Psoas muscle (tissue), 7 donors: ENCODE measurements at regions not wholly inside any gene's neighbourhood (a gene's known extent, or its start where the extent isn't known, plus 50 kb on each side); places are given as distances from the start of the nearest gene placed in this dataset.

Experiments used
- ATAC-seq, 4 donors: fragments of 200-7000 bp; cut with Tn5 transposase; one replicate each; pipeline ENCODE4 v1.9.1; 2020; ENCODE audit warnings: moderate library complexity in 3 of 4, mild to moderate bottlenecking in 2 of 4
- DNase-seq, 2 donors: peaks; one replicate each; pipeline ENCODE4 v3.0.0-alpha.2; 2020
- H3K27ac ChIP-seq: fragments of 200-600 bp; one replicate; pipeline ENCODE4 v1.8.0; 2022
- H3K27me3 ChIP-seq, 3 donors: fragments of 200-600 bp in 1 of 3; one replicate each; pipeline versions ENCODE4 v1.6.1 to v1.8.0; 2013 to 2022; ENCODE audit warnings: low read length in 2 of 3, mild to moderate bottlenecking in 2 of 3, moderate library complexity in 1 of 3; ENCODE audit not compliant: insufficient read depth in 3 of 3
- H3K36me3 ChIP-seq, 2 donors: fragments of 200-600 bp in 1 of 2; one replicate each; pipeline versions ENCODE4 v1.6.1 to v1.8.0; 2013 to 2022; ENCODE audit warnings: low read depth in 1 of 2, mild to moderate bottlenecking in 1 of 2, moderate library complexity in 1 of 2; ENCODE audit not compliant: insufficient read depth in 1 of 2
- H3K4me1 ChIP-seq: fragments of 200-600 bp; one replicate; pipeline ENCODE4 v1.8.0; 2022
- H3K4me3 ChIP-seq: fragments of 200-600 bp; one replicate; pipeline ENCODE4 v1.8.0; 2022; ENCODE audit warnings: mild to moderate bottlenecking
- H3K9me3 ChIP-seq: fragments of 200-600 bp; one replicate; pipeline ENCODE4 v1.8.0; 2022
- CTCF ChIP-seq: fragments of 200-600 bp; IDR thresholded peaks from one replicate; pipeline ENCODE4 v1.8.0; 2022; ENCODE audit warnings: antibody characterized with exemption
- WGBS, 3 donors: extraction: QIAGEN DNeasy Blood & Tissue Kit; methylation state at CpG; one replicate each; pipeline versions ENCODE4 v1.1.6 to v1.1.7; 2013; 5-methylcytosine and 5-hydroxymethylcytosine counted together
- intact Hi-C, 2 donors: fragments of 100-400 bp; cut with DNase I; formaldehyde crosslinking; loops; one replicate each; pipeline versions ENCODE4 v1.11.0 to v1.14.2; 2022
- donor health status: healthy with polysubstance abuse.
- donor health status: DM: no; HTN: no; CAD: no; lungs with moderate emphysema.
- donor health status: Bipolar disorder and iron deficiency.
- donor health status: healthy.
- donor health status: DM: yes; HTN: yes; CAD: no.
- donor health status: DM: no; HTN: no; CAD: no.
- donor health status: DM: yes; HTN: yes; CAD: no.

DNA sequence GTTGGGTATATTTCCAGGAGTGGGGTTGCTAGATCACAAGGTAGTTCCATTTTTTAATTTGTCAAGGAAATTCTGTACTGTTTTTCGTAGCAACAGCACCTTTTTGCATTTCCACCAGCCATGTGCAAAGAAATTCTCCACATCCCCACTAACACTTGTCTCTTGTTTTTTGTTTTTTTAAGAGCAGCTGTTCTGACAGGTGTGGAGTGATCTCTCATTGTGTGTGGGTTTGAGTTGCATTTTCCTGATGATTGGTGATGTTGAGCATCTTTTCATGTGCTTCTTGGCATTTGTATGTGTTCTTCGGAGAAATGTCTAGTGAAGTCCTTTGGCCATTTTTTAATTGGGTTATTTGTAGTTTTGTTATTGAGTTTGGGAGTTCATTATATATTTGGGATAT, 80.3 kb upstream of the PUDP start:
- ATAC-seq (no peak), DNase-seq (no peak)
- H3K27me3 ChIP-seq: no peaks in the 10 kb centered on the region
- H3K9me3 ChIP-seq: no peaks in the 10 kb centered on the region
- no peaks in the 10 kb centered on the region for H3K4me1 ChIP-seq
- no peak overlapping the region for H3K4me3 ChIP-seq
- WGBS, 3 donors: 33 to 77% (median 55%) methylated on average over 2 of the region's 2 CpGs
- TF ChIP-seq CTCF: no peak
- no peaks in the 10 kb centered on the region for H3K36me3 ChIP-seq
- intact Hi-C loops: no loop called here
- no peak overlapping the region for H3K27ac ChIP-seq

DNA sequence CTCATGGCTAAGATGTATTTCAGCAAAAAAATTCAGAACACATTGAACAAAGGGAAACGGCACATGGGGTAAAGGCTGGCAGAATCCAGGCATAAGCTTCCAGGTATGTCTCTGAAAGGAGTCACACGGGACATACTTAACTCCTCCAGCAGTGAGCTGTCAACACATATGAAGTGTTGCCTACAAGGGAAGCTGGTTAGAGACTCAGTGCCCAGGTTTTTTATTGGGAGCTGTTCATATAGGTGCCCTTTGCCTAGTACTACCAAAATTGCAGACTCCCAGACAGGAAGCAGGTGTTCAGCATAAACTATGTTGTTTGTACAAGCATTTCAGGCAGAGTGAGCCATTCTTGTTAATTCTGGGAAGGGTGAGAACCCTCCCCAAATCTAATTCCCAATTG, 77.4 kb upstream of the PUDP start:
- DNase-seq (no peak), ATAC-seq (peak in 1 of 4 donors; percentile 54)
- no peaks in the 10 kb centered on the region for H3K9me3 ChIP-seq
- H3K27me3 ChIP-seq: no peaks in the 10 kb centered on the region
- no peaks in the 10 kb centered on the region for H3K4me1 ChIP-seq
- WGBS, 3 donors: 59 to 80% (median 67%) methylated on average over 2 of the region's 2 CpGs
- intact Hi-C loops: no loop called here
- H3K4me3 ChIP-seq: no peak overlapping the region
- no peak overlapping the region for H3K27ac ChIP-seq
- no peaks in the 10 kb centered on the region for H3K36me3 ChIP-seq
- no peak for TF ChIP-seq CTCF

DNA sequence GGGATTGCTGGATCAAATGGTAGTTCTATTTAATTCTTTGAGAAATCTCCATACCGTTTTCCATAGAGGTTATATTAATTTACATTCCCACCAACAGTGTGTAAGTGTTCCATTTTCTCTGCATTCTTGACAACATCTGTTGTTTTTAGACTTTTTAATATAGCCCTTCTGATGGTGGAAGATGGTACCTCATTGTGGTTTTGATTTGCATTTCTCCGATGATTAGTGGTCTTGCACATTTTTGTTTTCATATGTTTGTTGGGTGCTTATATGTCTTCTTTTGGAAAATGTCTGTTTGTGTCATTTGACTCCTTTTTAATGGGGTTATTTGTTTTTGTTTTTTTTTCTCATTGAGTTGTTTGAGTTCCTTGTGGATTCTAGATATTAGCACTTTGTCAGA, 75.3 kb upstream of the PUDP start:
- H3K4me1 ChIP-seq: no peaks in the 10 kb centered on the region
- no peaks in the 10 kb centered on the region for H3K36me3 ChIP-seq
- TF ChIP-seq CTCF: no peak
- H3K4me3 ChIP-seq: no peak overlapping the region
- no peaks in the 10 kb centered on the region for H3K9me3 ChIP-seq
- no peaks in the 10 kb centered on the region for H3K27me3 ChIP-seq
- H3K27ac ChIP-seq: no peak overlapping the region
- no peak for ATAC-seq
- no peak for DNase-seq
- intact Hi-C loops: no loop called here
- WGBS, 3 donors: 81 to 92% (median 83%) methylated on average over 2 of the region's 2 CpGs

DNA sequence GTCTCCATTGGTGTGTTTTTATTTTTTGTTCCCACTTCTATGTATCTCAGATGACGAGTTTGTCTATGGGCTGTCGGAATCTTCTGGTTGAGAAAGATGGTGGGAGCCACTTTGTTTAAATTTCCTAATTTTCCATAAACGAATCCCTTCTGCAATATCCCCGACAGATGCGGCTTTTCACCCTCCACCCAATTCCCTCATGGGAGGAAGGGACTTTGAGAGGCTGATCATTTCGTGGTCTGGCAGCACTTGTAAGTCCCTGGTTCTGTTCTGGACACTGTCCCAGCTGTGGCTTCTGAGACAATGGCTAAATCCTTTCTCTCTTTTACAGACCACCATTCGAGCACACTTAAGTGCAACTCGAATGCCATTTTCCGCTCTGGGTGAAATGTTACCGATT, 72.2 kb upstream of the PUDP start:
- Histone ChIP-seq H3K4me3 (no peak overlapping the region), H3K36me3 (no peaks in the 10 kb centered on the region), H3K27me3 (no peaks in the 10 kb centered on the region), H3K4me1 (no peaks in the 10 kb centered on the region), H3K27ac (no peak overlapping the region), H3K9me3 (no peaks in the 10 kb centered on the region)
- 84 to 86% (median 85%) methylated on average over 10 of the region's 10 CpGs for WGBS, 3 donors
- DNase-seq (no peak), ATAC-seq (no peak)
- intact Hi-C loops: no loop called here
- TF ChIP-seq CTCF: no peak

DNA sequence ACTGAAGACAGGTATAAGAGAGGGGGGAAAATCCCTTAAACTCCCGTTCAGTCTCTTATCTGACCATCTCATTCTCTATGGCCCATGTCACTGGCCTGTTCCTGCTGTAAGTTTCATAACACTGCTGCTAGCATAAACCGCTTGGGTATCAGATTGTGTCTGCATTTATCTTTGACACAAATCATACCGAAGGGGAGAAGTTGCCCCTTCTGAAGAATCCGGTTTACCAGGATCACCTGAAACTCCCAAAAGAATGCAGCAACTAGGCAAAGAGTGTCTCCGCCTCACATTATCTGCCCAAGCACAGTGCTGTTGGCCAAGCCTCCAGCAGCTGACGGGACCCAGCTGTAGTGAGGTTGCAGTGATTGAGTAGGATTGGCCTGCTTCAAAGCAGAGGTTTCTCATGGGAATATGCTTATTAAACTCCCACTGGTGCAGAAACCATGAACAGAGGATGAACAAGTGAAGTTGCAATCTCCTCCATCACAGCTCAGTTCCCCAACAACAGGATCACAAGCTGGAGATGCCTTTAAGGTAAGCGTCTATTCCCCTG, 71.3 kb upstream of the PUDP start:
- Histone ChIP-seq H3K27ac (no peak overlapping the region), H3K36me3 (no peaks in the 10 kb centered on the region), H3K27me3 (no peaks in the 10 kb centered on the region), H3K4me1 (no peaks in the 10 kb centered on the region), H3K4me3 (no peak overlapping the region), H3K9me3 (no peaks in the 10 kb centered on the region)
- TF ChIP-seq CTCF: no peak
- DNase-seq (no peak), ATAC-seq (no peak)
- 55 to 83% (median 68%) methylated on average over 7 of the region's 7 CpGs for WGBS, 3 donors
- intact Hi-C loops: no loop called here
